Endodermal cell (in vitro differentiated cells): ENCODE measurements at regions not wholly inside any gene's neighbourhood (a gene's known extent, or its start where the extent isn't known, plus 50 kb on each side); places are given as distances from the start of the nearest gene placed in this dataset.
A peak's percentile ranks its signal among the peaks of the same experiment; 100 is the strongest.

Experiments
- DNase-seq: peaks from one replicate; pipeline ENCODE4 v3.0.0-alpha.2; 2017
- H3K27ac ChIP-seq: 2 replicates; pipeline ENCODE4 v1.5.1; 2013; ENCODE audit warnings: mild to moderate bottlenecking, low read depth, low read length, moderate library complexity
- H3K27me3 ChIP-seq: 2 replicates; pipeline ENCODE4 v1.6.1; 2013; ENCODE audit warnings: mild to moderate bottlenecking, low read length, moderate library complexity; ENCODE audit not compliant: insufficient read depth, control insufficient read depth, poor library complexity, severe bottlenecking
- H3K36me3 ChIP-seq: 2 replicates; pipeline ENCODE4 v1.7.0; 2013; ENCODE audit warnings: mild to moderate bottlenecking, low read length, moderate library complexity; ENCODE audit not compliant: control insufficient read depth, insufficient read depth
- H3K4me1 ChIP-seq: one replicate; pipeline ENCODE4 v1.7.0; 2013; ENCODE audit warnings: low read length; ENCODE audit not compliant: control insufficient read depth, insufficient read depth
- H3K4me3 ChIP-seq: 2 replicates; pipeline ENCODE4 v1.5.1; 2013; ENCODE audit warnings: mild to moderate bottlenecking, low read length, moderate library complexity
- H3K9ac ChIP-seq: 2 replicates; pipeline ENCODE4 v1.6.1; 2013; ENCODE audit warnings: mild to moderate bottlenecking, low read length, moderate library complexity; ENCODE audit not compliant: poor library complexity, severe bottlenecking; ENCODE audit errors: extremely low read depth
- H3K9me3 ChIP-seq: 2 replicates; pipeline ENCODE4 v1.6.1; 2013; ENCODE audit warnings: mild to moderate bottlenecking, low read length, moderate library complexity; ENCODE audit not compliant: control insufficient read depth
- H3K27ac Mint-ChIP-seq: 2 replicates; pipeline ENCODE4 v1.8.0; 2020; ENCODE audit warnings: mixed read lengths
- H3K27me3 Mint-ChIP-seq: 2 replicates; pipeline ENCODE4 v1.8.0; 2021; ENCODE audit warnings: mild to moderate bottlenecking, mixed read lengths; ENCODE audit not compliant: insufficient read depth
- H3K36me3 Mint-ChIP-seq: 2 replicates; pipeline ENCODE4 v1.8.0; 2020; ENCODE audit warnings: low read depth, mixed read lengths
- H3K4me1 Mint-ChIP-seq: 2 replicates; pipeline ENCODE4 v1.8.0; 2020; ENCODE audit warnings: mixed read lengths
- H3K4me3 Mint-ChIP-seq: 2 replicates; pipeline ENCODE4 v1.8.0; 2020; ENCODE audit warnings: mild to moderate bottlenecking, moderate library complexity, mixed read lengths
- H3K9me3 Mint-ChIP-seq: 2 replicates; pipeline ENCODE4 v1.8.0; 2020; ENCODE audit warnings: mild to moderate bottlenecking, mixed read lengths
- CTCF ChIP-seq: fragments of 200-600 bp; sonication (generic); conservative IDR thresholded peaks from 2 replicates; pipeline ENCODE4 v1.5.0; 2021; ENCODE audit warnings: antibody characterized with exemption, mild to moderate bottlenecking
- WGBS, 2 experiments: methylation state at CpG; one replicate each; pipeline versions ENCODE4 v1.1.5 to v1.1.7; 2013; ENCODE audit warnings: missing lambda C conversion rate in 2 of 2, mixed read lengths in 1 of 2; ENCODE audit not compliant: insufficient coverage in 1 of 2, insufficient read length in 1 of 2; 5-methylcytosine and 5-hydroxymethylcytosine counted together

GRCh38 chrX:69313617-69314290 lies 148.5 kb upstream of the PJA1 start:
- Histone ChIP-seq H3K9me3 (no peaks in the 10 kb centered on the region), H3K36me3 (no peaks in the 10 kb centered on the region), H3K4me1 (no peaks in the 10 kb centered on the region), H3K27me3 (no peaks in the 10 kb centered on the region), H3K9ac (no peak overlapping the region), H3K27ac (no peak overlapping the region), H3K4me3 (no peak overlapping the region)
- Mint-ChIP-seq H3K27me3 (peaks cover 11% of the 10 kb centered on the region), H3K9me3 (peaks cover 44% of the 10 kb centered on the region), H3K27ac (no peak overlapping the region), H3K36me3 (no peaks in the 10 kb centered on the region), H3K4me3 (no peak overlapping the region), H3K4me1 (peaks cover 11% of the 10 kb centered on the region)
- 64% methylated on average over 3 of the region's 6 CpGs; no CpG with 5 or more reads in 1 of the 2 experiments for WGBS, 2 experiments
- TF ChIP-seq CTCF, result no peak
- peak; percentile 43 for DNase-seq

GRCh38 chrX:69311936-69312670 lies 146.8 kb upstream of the PJA1 start:
- H3K4me1 Mint-ChIP-seq, result peaks cover 4% of the 10 kb centered on the region

More at GRCh38 chrX:69311936-69312670, 146.8 kb upstream of the PJA1 start:
- H3K36me3 ChIP-seq, result no peaks in the 10 kb centered on the region
- no peaks in the 10 kb centered on the region for H3K27me3 ChIP-seq
- no peak for TF ChIP-seq CTCF
- Mint-ChIP-seq H3K27me3 (peaks cover 11% of the 10 kb centered on the region), H3K27ac (no peak overlapping the region), H3K9me3 (peaks cover 44% of the 10 kb centered on the region), H3K4me3 (no peak overlapping the region), H3K36me3 (no peaks in the 10 kb centered on the region)
- H3K27ac ChIP-seq, result no peak overlapping the region
- no peak overlapping the region for H3K9ac ChIP-seq
- no peaks in the 10 kb centered on the region for H3K9me3 ChIP-seq
- no peak for DNase-seq
- 93% methylated on average over 11 of the region's 11 CpGs; no CpG with 5 or more reads in 1 of the 2 experiments for WGBS, 2 experiments
- no peak overlapping the region for H3K4me3 ChIP-seq
- H3K4me1 ChIP-seq, result no peaks in the 10 kb centered on the region
